Stomach (tissue), 8 donors: ENCODE measurements at regions not wholly inside any gene's neighbourhood (a gene's known extent, or its start where the extent isn't known, plus 50 kb on each side); places are given as distances from the start of the nearest gene placed in this dataset.
"Not testable (repeated sequence)": the region's sequence is repeated elsewhere in the genome, so short reads cannot be mapped to it uniquely, and the experiment has no call there.

Experiments used
- DNase-seq, 2 donors: peaks; one replicate each; pipeline versions ENCODE4 v3.0.0 to v3.0.0-alpha.2; 2013 to 2019
- H3K27ac ChIP-seq, 5 donors: fragments of 200-600 bp in 4 of 5; sonication (generic) in 4 of 5; one replicate each; pipeline ENCODE4 v1.5.1; 2013 to 2019; ENCODE audit warnings: mild to moderate bottlenecking in 1 of 5, moderate library complexity in 1 of 5
- H3K27me3 ChIP-seq, 3 donors: fragments of 200-600 bp; sonication (generic); one replicate each; pipeline ENCODE4 v1.5.1; 2017 to 2019; ENCODE audit warnings: mixed run types in 1 of 3
- H3K36me3 ChIP-seq, 4 donors: fragments of 200-600 bp; sonication (generic); 1 replicate in 3 of 4; 2 replicates in 1 of 4; pipeline ENCODE4 v1.5.1; 2016 to 2019
- H3K4me1 ChIP-seq, 4 donors: fragments of 200-600 bp; sonication (generic); one replicate each; pipeline ENCODE4 v1.5.1; 2016 to 2019
- H3K4me3 ChIP-seq, 4 donors: fragments of 200-600 bp; sonication (generic) in 3 of 4; one replicate each; pipeline ENCODE4 v1.5.1; 2016 to 2019; ENCODE audit warnings: mild to moderate bottlenecking in 1 of 4
- H3K9me3 ChIP-seq, 4 donors: fragments of 200-600 bp; sonication (generic); one replicate each; pipeline ENCODE4 v1.5.1; 2016 to 2019
- EP300 ChIP-seq: sonication (generic); formaldehyde crosslinking; IDR thresholded peaks from one replicate; pipeline ENCODE4 v1.6.1; 2017; ENCODE audit warnings: antibody characterized with exemption
- POLR2A ChIP-seq, 4 donors: fragments of 450-650 bp; IDR thresholded peaks; one replicate each; pipeline ENCODE4 v1.6.1; 2016; ENCODE audit warnings: antibody characterized with exemption in 4 of 4, control low read depth in 2 of 4, mild to moderate bottlenecking in 1 of 4, moderate library complexity in 1 of 4
- POLR2AphosphoS5 ChIP-seq, 3 donors: sonication (generic); formaldehyde crosslinking; IDR thresholded peaks; one replicate each; pipeline ENCODE4 v1.6.1; 2016; ENCODE audit warnings: antibody characterized with exemption in 3 of 3
- WGBS, 5 donors: extraction: QIAGEN DNeasy Blood & Tissue Kit in 3 of 5; methylation state at CpG; one replicate each; pipeline versions ENCODE4 v1.1.5 to v1.1.7; 2013 to 2018; 5-methylcytosine and 5-hydroxymethylcytosine counted together
- intact Hi-C: fragments of 100-400 bp; cut with DNase I; formaldehyde crosslinking; loops from one replicate; pipeline ENCODE4 v1.15.1; 2023; ENCODE audit warnings: low total_unique reads
- TF ChIP-seq, protein P1 (sequence below), 7 experiments: fragments of 450-650 bp in 4 of 7; fragments of 200-600 bp in 3 of 7; sonication (generic) in 3 of 7; IDR thresholded peaks; one replicate each; pipeline ENCODE4 v1.5.1; 2016 to 2019; ENCODE audit warnings: antibody characterized with exemption in 7 of 7, control low read depth in 2 of 7, mild to moderate bottlenecking in 1 of 7
- donor health status: healthy with polysubstance abuse.
- donor health status: Bipolar disorder and iron deficiency.
- donor health status: healthy.

DNA sequence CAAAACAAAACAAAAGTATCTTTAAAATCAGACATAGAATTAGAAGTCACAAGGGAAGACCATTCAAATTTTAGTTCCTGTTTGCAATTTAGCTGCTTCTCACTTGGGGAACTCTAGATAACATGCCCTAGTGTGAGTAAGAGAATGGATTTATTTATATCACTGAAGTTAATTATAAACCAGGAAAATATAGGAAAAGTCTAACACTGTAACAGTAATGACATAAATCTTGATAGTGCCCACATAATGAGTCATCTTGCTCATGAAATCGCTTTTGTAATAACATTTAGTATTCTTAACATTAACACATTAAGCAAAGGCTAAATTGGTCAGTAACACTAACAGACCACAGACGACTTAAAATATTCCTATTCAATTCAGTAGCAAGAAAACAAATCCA, 710.7 kb downstream of the STPG2 start:
- H3K27me3 ChIP-seq: no peaks in the 10 kb centered on the region
- no peaks in the 10 kb centered on the region for H3K4me1 ChIP-seq
- peak in 1 of 2 donors; percentile 11 for DNase-seq
- intact Hi-C loops: no loop called here
- TF ChIP-seq EP300: no peak
- no peak for TF ChIP-seq POLR2AphosphoS5 (IDR thresholded peaks at IDR 0.05)
- TF ChIP-seq, protein P1, sequence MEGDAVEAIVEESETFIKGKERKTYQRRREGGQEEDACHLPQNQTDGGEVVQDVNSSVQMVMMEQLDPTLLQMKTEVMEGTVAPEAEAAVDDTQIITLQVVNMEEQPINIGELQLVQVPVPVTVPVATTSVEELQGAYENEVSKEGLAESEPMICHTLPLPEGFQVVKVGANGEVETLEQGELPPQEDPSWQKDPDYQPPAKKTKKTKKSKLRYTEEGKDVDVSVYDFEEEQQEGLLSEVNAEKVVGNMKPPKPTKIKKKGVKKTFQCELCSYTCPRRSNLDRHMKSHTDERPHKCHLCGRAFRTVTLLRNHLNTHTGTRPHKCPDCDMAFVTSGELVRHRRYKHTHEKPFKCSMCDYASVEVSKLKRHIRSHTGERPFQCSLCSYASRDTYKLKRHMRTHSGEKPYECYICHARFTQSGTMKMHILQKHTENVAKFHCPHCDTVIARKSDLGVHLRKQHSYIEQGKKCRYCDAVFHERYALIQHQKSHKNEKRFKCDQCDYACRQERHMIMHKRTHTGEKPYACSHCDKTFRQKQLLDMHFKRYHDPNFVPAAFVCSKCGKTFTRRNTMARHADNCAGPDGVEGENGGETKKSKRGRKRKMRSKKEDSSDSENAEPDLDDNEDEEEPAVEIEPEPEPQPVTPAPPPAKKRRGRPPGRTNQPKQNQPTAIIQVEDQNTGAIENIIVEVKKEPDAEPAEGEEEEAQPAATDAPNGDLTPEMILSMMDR (IDR thresholded peaks at IDR 0.05): no peak
- no peak for TF ChIP-seq POLR2A (IDR thresholded peaks at IDR 0.05)
- no peaks in the 10 kb centered on the region for H3K36me3 ChIP-seq
- no peak overlapping the region for H3K4me3 ChIP-seq
- WGBS, 5 donors: 62 to 75% (median 73%) methylated on average over 2 of the region's 2 CpGs
- H3K27ac ChIP-seq: no peak overlapping the region
- peaks cover 0 to 34% (median 20%) of the 10 kb centered on the region in 4 donors for H3K9me3 ChIP-seq

DNA sequence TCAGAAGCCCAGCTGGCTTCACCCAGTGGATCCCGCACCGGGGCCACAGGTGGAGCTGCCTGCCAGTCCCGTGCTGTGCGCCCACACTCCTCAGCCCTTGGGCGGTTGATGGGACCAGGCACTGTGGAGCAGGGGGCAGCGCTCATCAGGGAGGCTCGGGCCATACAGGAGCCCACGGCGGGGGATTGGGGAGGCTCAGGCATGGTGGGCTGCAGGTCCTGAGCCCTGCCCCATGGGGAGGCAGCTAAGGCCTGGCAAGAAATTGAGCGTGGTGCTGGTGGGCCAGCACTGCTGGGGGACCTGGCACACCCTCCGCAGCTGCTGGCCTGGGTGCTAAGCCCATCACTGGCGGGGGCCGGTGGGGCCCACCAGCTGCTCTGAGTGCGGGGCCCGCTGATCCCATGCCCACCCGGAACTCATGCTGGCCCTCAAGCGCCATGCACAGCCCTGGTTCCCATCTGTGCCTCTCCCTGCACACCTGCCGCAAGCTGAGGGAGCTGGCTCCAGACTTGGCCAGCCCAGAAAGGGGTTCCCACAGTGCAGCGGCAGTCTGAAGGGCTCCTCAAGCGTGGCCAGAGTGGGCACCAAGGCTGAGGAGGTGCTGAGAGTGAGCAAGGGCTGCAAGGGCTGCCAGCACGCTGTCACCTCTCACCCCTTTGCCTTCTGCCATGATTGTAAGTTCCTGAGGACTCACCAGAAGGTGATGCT, 705.1 kb downstream of the STPG2 start:
- H3K27ac ChIP-seq, H3K4me1 ChIP-seq, H3K4me3 ChIP-seq, DNase-seq, intact Hi-C loops, H3K36me3 ChIP-seq, H3K27me3 ChIP-seq: not testable (repeated sequence)
- peaks cover 0 to 30% (median 26%) of the 10 kb centered on the region in 4 donors for H3K9me3 ChIP-seq
- 90 to 94% (median 94%) methylated on average over 13 to 21 of the region's 21 CpGs for WGBS, 5 donors

DNA sequence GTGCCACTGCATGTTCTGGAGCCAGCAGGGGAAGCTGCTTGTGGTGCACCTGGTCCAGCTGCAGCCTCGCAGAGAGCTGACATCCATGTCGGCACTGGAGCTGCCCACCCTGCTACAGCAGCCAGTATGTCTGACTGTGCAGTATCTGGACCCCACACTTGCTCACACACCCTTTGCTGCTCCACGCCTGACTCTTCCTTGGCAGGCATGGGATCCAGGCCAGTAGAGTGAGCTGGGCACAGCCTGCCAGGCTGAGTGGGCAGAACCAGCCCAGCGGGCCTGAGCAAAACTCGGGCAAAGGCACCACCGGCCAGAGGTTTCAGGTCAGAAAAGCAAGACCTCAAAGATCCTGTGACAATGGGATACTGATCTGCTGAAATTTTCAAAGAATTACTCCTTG, 690.1 kb downstream of the STPG2 start:
- H3K27me3 ChIP-seq: no peaks in the 10 kb centered on the region
- TF ChIP-seq, protein P1 (IDR thresholded peaks at IDR 0.05): no peak
- no peak for TF ChIP-seq EP300
- no peak for TF ChIP-seq POLR2A (IDR thresholded peaks at IDR 0.05)
- TF ChIP-seq POLR2AphosphoS5 (IDR thresholded peaks at IDR 0.05): no peak
- H3K27ac ChIP-seq: no peak overlapping the region
- H3K4me1 ChIP-seq: no peaks in the 10 kb centered on the region
- H3K4me3 ChIP-seq: no peak overlapping the region
- 88 to 94% (median 91%) methylated on average over 6 of the region's 6 CpGs for WGBS, 5 donors
- intact Hi-C loops: no loop called here
- H3K9me3 ChIP-seq: peaks cover 0 to 44% (median 19%) of the 10 kb centered on the region in 4 donors
- no peak for DNase-seq
- H3K36me3 ChIP-seq: no peaks in the 10 kb centered on the region

DNA sequence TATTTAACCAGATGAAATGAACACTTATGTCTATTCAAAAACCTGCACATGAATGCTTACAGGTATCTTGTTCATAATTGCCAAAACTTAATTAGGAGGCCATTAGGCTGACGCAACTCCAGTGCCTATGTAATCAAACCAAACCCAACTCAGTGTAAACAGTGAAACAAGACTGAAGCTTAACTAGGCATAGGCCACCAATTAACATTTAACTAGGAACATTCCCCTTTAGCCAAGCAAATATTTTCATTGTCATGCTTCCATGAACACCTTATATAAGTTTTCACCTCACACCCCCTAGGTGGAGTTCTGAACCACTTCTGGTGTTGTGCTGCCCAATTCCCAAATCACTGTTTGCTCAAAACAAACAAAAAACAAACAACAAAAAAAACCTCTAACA, 686.0 kb downstream of the STPG2 start:
- H3K4me3 ChIP-seq: no peak overlapping the region
- no peaks in the 10 kb centered on the region for H3K4me1 ChIP-seq
- no peaks in the 10 kb centered on the region for H3K36me3 ChIP-seq
- TF ChIP-seq POLR2A (IDR thresholded peaks at IDR 0.05) (no peak), EP300 (no peak), POLR2AphosphoS5 (IDR thresholded peaks at IDR 0.05) (no peak)
- TF ChIP-seq, protein P1 (IDR thresholded peaks at IDR 0.05): no peak
- no peak for DNase-seq
- H3K9me3 ChIP-seq: peaks cover 0 to 33% (median 15%) of the 10 kb centered on the region in 4 donors
- H3K27ac ChIP-seq: no peak overlapping the region
- WGBS, 5 donors: 23 to 43% (median 32%) methylated on average over 1 of the region's 1 CpG
- intact Hi-C loops: no loop called here
- H3K27me3 ChIP-seq: no peaks in the 10 kb centered on the region

DNA sequence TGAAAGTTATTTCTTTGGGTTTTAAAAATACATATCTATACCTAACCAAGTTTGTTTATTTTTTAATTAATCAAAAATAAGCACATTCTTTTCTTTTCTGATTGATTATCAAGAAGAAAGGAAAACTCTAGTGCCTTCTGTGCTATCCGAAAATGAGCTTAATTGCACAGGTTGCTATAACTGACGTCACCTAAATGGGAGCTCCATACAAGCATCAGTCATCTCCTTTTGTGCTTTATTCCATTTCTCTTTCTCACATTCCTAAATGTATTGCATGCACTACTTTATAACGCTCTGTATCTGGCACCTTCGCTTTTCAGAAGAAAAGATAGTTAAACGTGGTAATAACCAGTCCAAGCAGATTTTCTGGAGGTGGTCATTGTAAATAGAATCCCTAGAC, 675.0 kb downstream of the STPG2 start:
- no peak for TF ChIP-seq POLR2A (IDR thresholded peaks at IDR 0.05)
- TF ChIP-seq EP300: no peak
- TF ChIP-seq POLR2AphosphoS5 (IDR thresholded peaks at IDR 0.05): no peak
- TF ChIP-seq, protein P1 (IDR thresholded peaks at IDR 0.05): no peak
- Histone ChIP-seq H3K27ac (no peak overlapping the region), H3K4me1 (no peaks in the 10 kb centered on the region), H3K36me3 (no peaks in the 10 kb centered on the region), H3K9me3 (peaks cover 0 to 23% (median 9%) of the 10 kb centered on the region in 4 donors), H3K4me3 (no peak overlapping the region), H3K27me3 (no peaks in the 10 kb centered on the region)
- WGBS, 5 donors: 80 to 87% (median 84%) methylated on average over 5 of the region's 5 CpGs
- intact Hi-C loops: no loop called here
- no peak for DNase-seq
